ENCODE measurements at regions not wholly inside any gene's neighbourhood (a gene's known extent, or its start where the extent isn't known, plus 50 kb on each side); places are given as distances from the start of the nearest gene placed in this dataset.

GRCh38 chr7:27405780-27406179, 163.2 kb downstream of the EVX1 start:
- ChIA-PET CTCF (no interaction called here), POLR2A (no interaction called here)
- H3K9me3 Mint-ChIP-seq: peaks cover 5% of the 10 kb centered on the region
- H3K4me1 Mint-ChIP-seq: no peaks in the 10 kb centered on the region
- H3K4me3 Mint-ChIP-seq: no peak overlapping the region
- DNase-seq: no peak
- peaks cover 7% of the 10 kb centered on the region for H3K27me3 Mint-ChIP-seq
- H3K36me3 Mint-ChIP-seq (ENCODE audit: low read depth): no peaks in the 10 kb centered on the region
- no peak overlapping the region for H3K27ac Mint-ChIP-seq

- DNase-seq: no peak
- H3K27me3 Mint-ChIP-seq: peaks cover 5% of the 10 kb centered on the region
- POLR2A ChIA-PET: no interaction called here
- H3K9me3 Mint-ChIP-seq: no peaks in the 10 kb centered on the region
- H3K27ac Mint-ChIP-seq: no peak overlapping the region
- H3K36me3 Mint-ChIP-seq (ENCODE audit: low read depth): no peaks in the 10 kb centered on the region
- no peaks in the 10 kb centered on the region for H3K4me1 Mint-ChIP-seq
- CTCF ChIA-PET: no interaction called here
- no peak overlapping the region for H3K4me3 Mint-ChIP-seq
Measured at GRCh38 chr7:27409311-27409710, 166.7 kb downstream of the EVX1 start.

GRCh38 chr7:27409776-27410175, 167.2 kb downstream of the EVX1 start:
- Mint-ChIP-seq H3K9me3 (no peaks in the 10 kb centered on the region), H3K4me3 (no peak overlapping the region), H3K36me3 (ENCODE audit: low read depth) (no peaks in the 10 kb centered on the region), H3K27ac (no peak overlapping the region), H3K4me1 (no peaks in the 10 kb centered on the region), H3K27me3 (peaks cover 5% of the 10 kb centered on the region)
- ChIA-PET POLR2A (no interaction called here), CTCF (no interaction called here)
- no peak for DNase-seq

GRCh38 chr7:27410812-27411544, 168.4 kb downstream of the EVX1 start:
- no peaks in the 10 kb centered on the region for H3K4me1 Mint-ChIP-seq
- POLR2A ChIA-PET: no interaction called here
- H3K27ac Mint-ChIP-seq: no peak overlapping the region
- peaks cover 3% of the 10 kb centered on the region for H3K27me3 Mint-ChIP-seq
- no peaks in the 10 kb centered on the region for H3K9me3 Mint-ChIP-seq
- no peak for DNase-seq
- no peak overlapping the region for H3K4me3 Mint-ChIP-seq
- CTCF ChIA-PET: no interaction called here
- no peaks in the 10 kb centered on the region for H3K36me3 Mint-ChIP-seq (ENCODE audit: low read depth)

- no peak overlapping the region for H3K4me3 Mint-ChIP-seq
- no peaks in the 10 kb centered on the region for H3K9me3 Mint-ChIP-seq
- no peak overlapping the region for H3K27ac Mint-ChIP-seq
- DNase-seq: no peak
- ChIA-PET POLR2A (no interaction called here), CTCF (no interaction called here)
- no peaks in the 10 kb centered on the region for H3K4me1 Mint-ChIP-seq
- H3K27me3 Mint-ChIP-seq: peaks cover 2% of the 10 kb centered on the region
- no peaks in the 10 kb centered on the region for H3K36me3 Mint-ChIP-seq (ENCODE audit: low read depth)
Measured at GRCh38 chr7:27412164-27412563, 169.6 kb downstream of the EVX1 start.

GRCh38 chr7:27418541-27418940, 175.9 kb downstream of the EVX1 start:
- ChIA-PET CTCF (no interaction called here), POLR2A (no interaction called here)
- Mint-ChIP-seq H3K9me3 (no peaks in the 10 kb centered on the region), H3K4me1 (no peaks in the 10 kb centered on the region), H3K36me3 (ENCODE audit: low read depth) (no peaks in the 10 kb centered on the region), H3K27ac (no peak overlapping the region), H3K27me3 (no peaks in the 10 kb centered on the region), H3K4me3 (no peak overlapping the region)
- DNase-seq: no peak

- POLR2A ChIA-PET: no interaction called here
Measured at GRCh38 chr7:27419581-27420177, 177.1 kb downstream of the EVX1 start.

GRCh38 chr7:27420702-27421101, 178.1 kb downstream of the EVX1 start:
- Mint-ChIP-seq H3K9me3 (no peaks in the 10 kb centered on the region), H3K27ac (no peak overlapping the region), H3K4me3 (no peak overlapping the region), H3K4me1 (no peaks in the 10 kb centered on the region), H3K27me3 (no peaks in the 10 kb centered on the region), H3K36me3 (ENCODE audit: low read depth) (no peaks in the 10 kb centered on the region)
- DNase-seq: no peak
- ChIA-PET POLR2A (no interaction called here), CTCF (no interaction called here)

More at GRCh38 chr7:27419581-27420177, 177.1 kb downstream of the EVX1 start:
- DNase-seq: no peak
- H3K9me3 Mint-ChIP-seq: no peaks in the 10 kb centered on the region
- H3K4me1 Mint-ChIP-seq: no peaks in the 10 kb centered on the region
- no peak overlapping the region for H3K4me3 Mint-ChIP-seq
- H3K36me3 Mint-ChIP-seq (ENCODE audit: low read depth): no peaks in the 10 kb centered on the region
- CTCF ChIA-PET: no interaction called here
- no peaks in the 10 kb centered on the region for H3K27me3 Mint-ChIP-seq
- H3K27ac Mint-ChIP-seq: no peak overlapping the region

GRCh38 chr7:27423290-27423689, 180.7 kb downstream of the EVX1 start:
- CTCF ChIA-PET: interaction anchor here (0.6 kb wide), 1 partner anchor 8 kb away, joined by 3 read pairs; no protein-coding TSS in a partner anchor
- DNase-seq: no peak
- POLR2A ChIA-PET: no interaction called here
- Mint-ChIP-seq H3K9me3 (no peaks in the 10 kb centered on the region), H3K27ac (no peak overlapping the region), H3K27me3 (no peaks in the 10 kb centered on the region), H3K4me1 (no peaks in the 10 kb centered on the region), H3K36me3 (ENCODE audit: low read depth) (no peaks in the 10 kb centered on the region), H3K4me3 (no peak overlapping the region)

- H3K9me3 Mint-ChIP-seq: no peaks in the 10 kb centered on the region
- ChIA-PET POLR2A (no interaction called here), CTCF (no interaction called here)
- H3K27me3 Mint-ChIP-seq: peaks cover under 1% of the 10 kb centered on the region
- no peak overlapping the region for H3K4me3 Mint-ChIP-seq
- no peaks in the 10 kb centered on the region for H3K36me3 Mint-ChIP-seq (ENCODE audit: low read depth)
- H3K4me1 Mint-ChIP-seq: no peaks in the 10 kb centered on the region
- no peak overlapping the region for H3K27ac Mint-ChIP-seq
- no peak for DNase-seq
Measured at GRCh38 chr7:27423821-27424220, 181.2 kb downstream of the EVX1 start.

GRCh38 chr7:27424231-27424630, 181.6 kb downstream of the EVX1 start:
- DNase-seq: no peak
- ChIA-PET POLR2A (no interaction called here), CTCF (no interaction called here)
- H3K27me3 Mint-ChIP-seq: peaks cover 2% of the 10 kb centered on the region
- no peaks in the 10 kb centered on the region for H3K4me1 Mint-ChIP-seq
- no peak overlapping the region for H3K4me3 Mint-ChIP-seq
- H3K36me3 Mint-ChIP-seq (ENCODE audit: low read depth): no peaks in the 10 kb centered on the region
- H3K27ac Mint-ChIP-seq: no peak overlapping the region
- no peaks in the 10 kb centered on the region for H3K9me3 Mint-ChIP-seq

GRCh38 chr7:27424749-27425148, 182.1 kb downstream of the EVX1 start:
- DNase-seq: no peak
- POLR2A ChIA-PET: no interaction called here
- H3K4me1 Mint-ChIP-seq: no peaks in the 10 kb centered on the region

GRCh38 chr7:27427416-27427815, 184.8 kb downstream of the EVX1 start:
- POLR2A ChIA-PET: no interaction called here
- CTCF ChIA-PET: no interaction called here
- Mint-ChIP-seq H3K27me3 (peaks cover 10% of the 10 kb centered on the region), H3K36me3 (ENCODE audit: low read depth) (no peaks in the 10 kb centered on the region), H3K4me1 (no peaks in the 10 kb centered on the region), H3K27ac (no peak overlapping the region), H3K9me3 (no peaks in the 10 kb centered on the region), H3K4me3 (no peak overlapping the region)
- no peak for DNase-seq

More at GRCh38 chr7:27424749-27425148, 182.1 kb downstream of the EVX1 start:
- CTCF ChIA-PET: no interaction called here
- H3K4me3 Mint-ChIP-seq: no peak overlapping the region
- H3K27me3 Mint-ChIP-seq: peaks cover 2% of the 10 kb centered on the region
- H3K9me3 Mint-ChIP-seq: no peaks in the 10 kb centered on the region
- no peak overlapping the region for H3K27ac Mint-ChIP-seq
- H3K36me3 Mint-ChIP-seq (ENCODE audit: low read depth): no peaks in the 10 kb centered on the region

GRCh38 chr7:27430105-27430504, 187.5 kb downstream of the EVX1 start:
- POLR2A ChIA-PET: no interaction called here
- CTCF ChIA-PET: no interaction called here
- peaks cover 10% of the 10 kb centered on the region for H3K27me3 Mint-ChIP-seq

More at GRCh38 chr7:27430105-27430504, 187.5 kb downstream of the EVX1 start:
- H3K27ac Mint-ChIP-seq: no peak overlapping the region
- no peaks in the 10 kb centered on the region for H3K9me3 Mint-ChIP-seq
- DNase-seq: no peak
- no peak overlapping the region for H3K4me3 Mint-ChIP-seq
- no peaks in the 10 kb centered on the region for H3K36me3 Mint-ChIP-seq (ENCODE audit: low read depth)
- H3K4me1 Mint-ChIP-seq: no peaks in the 10 kb centered on the region
